GM12875 (cell line): ENCODE measurements at regions not wholly inside any gene's neighbourhood (a gene's known extent, or its start where the extent isn't known, plus 50 kb on each side); places are given as distances from the start of the nearest gene placed in this dataset.

Source experiments
- H3K4me3 ChIP-seq: one replicate; pipeline ENCODE4 v1.5.1; 2011; ENCODE audit warnings: low read depth, low read length, control low read depth
- CTCF ChIP-seq: IDR thresholded peaks from 2 replicates; pipeline ENCODE4 v1.5.1; 2011; ENCODE audit warnings: low read depth, mild to moderate bottlenecking, control low read depth, inconsistent platforms, low read length, moderate library complexity, borderline replicate concordance; ENCODE audit not compliant: insufficient read depth

- TF ChIP-seq CTCF, result no peak
- H3K4me3 ChIP-seq, result no peak overlapping the region
Measured at GRCh38 chr18:38009320-38009719, 443.7 kb upstream of the CELF4 start.

GRCh38 chr18:38007676-38008330, 442.2 kb upstream of the CELF4 start:
- H3K4me3 ChIP-seq, result no peak overlapping the region
- no peak for TF ChIP-seq CTCF

GRCh38 chr18:38007026-38007425, 441.4 kb upstream of the CELF4 start:
- no peak overlapping the region for H3K4me3 ChIP-seq
- no peak for TF ChIP-seq CTCF

- no peak overlapping the region for H3K4me3 ChIP-seq
- TF ChIP-seq CTCF, result no peak
Measured at GRCh38 chr18:38006541-38006940, 440.9 kb upstream of the CELF4 start.

GRCh38 chr18:37997695-37998094, 432.1 kb upstream of the CELF4 start:
- no peak overlapping the region for H3K4me3 ChIP-seq
- TF ChIP-seq CTCF, result no peak

- TF ChIP-seq CTCF, result no peak
Measured at GRCh38 chr18:37987901-37988300, 422.3 kb upstream of the CELF4 start.

GRCh38 chr18:37986665-37987064, 421.1 kb upstream of the CELF4 start:
- H3K4me3 ChIP-seq, result no peak overlapping the region
- TF ChIP-seq CTCF, result no peak

More at GRCh38 chr18:37987901-37988300, 422.3 kb upstream of the CELF4 start:
- no peak overlapping the region for H3K4me3 ChIP-seq
